Activated CD4-positive, alpha-beta T cell treated with anti-CD3 and anti-CD28 coated beads, Interleukin-2, amount 50 U/mL, for 48 hours (primary cell): ENCODE measurements at regions not wholly inside any gene's neighbourhood (a gene's known extent, or its start where the extent isn't known, plus 50 kb on each side); places are given as distances from the start of the nearest gene placed in this dataset.

ENCODE experiments used
- DNase-seq, 2 experiments: peaks; one replicate each; pipeline ENCODE4 v3.0.0-alpha.2; 2020

GRCh38 chr9:4382722-4383317, 83.0 kb upstream of the GLIS3 start:
- DNase-seq, result no peak

GRCh38 chr9:4381744-4382143, 81.9 kb upstream of the GLIS3 start:
- DNase-seq, result no peak

GRCh38 chr9:4380406-4380805, 80.5 kb upstream of the GLIS3 start:
- no peak for DNase-seq

GRCh38 chr9:4375424-4376200, 75.7 kb upstream of the GLIS3 start:
- no peak for DNase-seq

- DNase-seq, result no peak
Measured at GRCh38 chr9:4371108-4371507, 71.2 kb upstream of the GLIS3 start.

- DNase-seq, result no peak
Measured at GRCh38 chr9:4370501-4370900, 70.6 kb upstream of the GLIS3 start.

GRCh38 chr9:4366591-4367330, 66.9 kb upstream of the GLIS3 start:
- peak; percentile 21 to 39 for DNase-seq

- peak; percentile 26 to 47 for DNase-seq
Measured at GRCh38 chr9:4365055-4365454, 65.2 kb upstream of the GLIS3 start.

GRCh38 chr9:4362281-4362680, 62.4 kb upstream of the GLIS3 start:
- no peak for DNase-seq

- DNase-seq, result no peak
Measured at GRCh38 chr9:4359016-4359415, 59.1 kb upstream of the GLIS3 start.

GRCh38 chr9:4357929-4358328, 58.1 kb upstream of the GLIS3 start:
- no peak for DNase-seq

- DNase-seq, result no peak
Measured at GRCh38 chr9:4356306-4356705, 56.4 kb upstream of the GLIS3 start.

- no peak for DNase-seq
Measured at GRCh38 chr9:4353236-4353635, 53.4 kb upstream of the GLIS3 start.

GRCh38 chr9:4349816-4350418, 50.0 kb upstream of the GLIS3 start:
- DNase-seq, result no peak
